ENCODE measurements at regions not wholly inside any gene's neighbourhood (a gene's known extent, or its start where the extent isn't known, plus 50 kb on each side); places are given as distances from the start of the nearest gene placed in this dataset.

GRCh38 chr9:89755821-89756220, 151.0 kb downstream of the GADD45G start:
- intact Hi-C loops (cut with DNase I) = no loop called here

GRCh38 chr9:89756891-89757537, 152.2 kb downstream of the GADD45G start:
- DNase-seq (ENCODE audit: low spot score) = peak; percentile 58
- intact Hi-C loops (cut with DNase I) = no loop called here

More at GRCh38 chr9:89755821-89756220, 151.0 kb downstream of the GADD45G start:
- peak; percentile 75 for DNase-seq (ENCODE audit: low spot score)

- intact Hi-C loops (cut with DNase I) = no loop called here
- DNase-seq (ENCODE audit: low spot score) = peak; percentile 25
Measured at GRCh38 chr9:89757776-89758528, 153.1 kb downstream of the GADD45G start.

DNA sequence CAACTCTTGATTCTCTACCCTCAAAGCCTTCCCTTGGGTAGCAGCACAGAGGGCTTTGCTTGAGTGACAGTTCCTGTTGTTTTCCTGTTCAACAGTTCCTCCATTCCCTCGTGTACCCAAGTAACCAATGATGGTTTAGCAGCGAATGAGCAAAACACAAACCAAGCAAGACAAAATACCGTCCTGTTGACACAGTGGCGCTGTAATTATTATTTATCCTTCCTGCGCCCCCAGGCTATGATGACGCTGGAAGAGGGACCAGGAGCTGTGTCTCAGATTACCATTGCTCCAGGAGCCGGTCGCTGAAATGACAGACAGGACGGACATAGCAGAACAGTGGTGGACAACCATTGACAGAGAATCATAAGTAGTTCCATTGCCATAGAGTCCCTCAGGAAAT, 154.8 kb downstream of the GADD45G start:
- DNase-seq (ENCODE audit: low spot score) = peak; percentile 28
- intact Hi-C loops (cut with DNase I) = no loop called here

- peak; percentile 48 for DNase-seq (ENCODE audit: low spot score)
- intact Hi-C loops (cut with DNase I) = no loop called here
Measured at GRCh38 chr9:89760123-89760522, 155.3 kb downstream of the GADD45G start.

DNA sequence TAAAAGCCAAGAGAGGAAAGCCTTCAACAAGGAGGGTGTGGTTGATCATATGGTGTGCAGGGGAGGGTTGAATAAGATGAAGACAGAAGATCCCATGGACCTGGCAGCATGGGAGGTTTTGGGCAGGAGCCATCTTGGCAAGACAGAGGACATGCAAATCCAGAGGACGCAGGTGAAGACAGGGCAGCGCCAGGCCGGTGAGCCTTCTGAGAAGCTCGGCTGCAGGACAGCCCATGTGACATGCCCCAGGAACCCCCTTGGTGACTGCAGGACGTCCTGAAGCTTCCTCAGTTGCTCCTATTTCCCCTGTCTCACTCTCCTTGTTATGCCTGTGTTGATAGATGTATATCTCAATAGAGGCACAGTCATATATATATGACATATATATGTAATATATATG, 159.4 kb downstream of the GADD45G start:
- peak; percentile 11 for DNase-seq (ENCODE audit: low spot score)
- intact Hi-C loops (cut with DNase I) = no loop called here

DNA sequence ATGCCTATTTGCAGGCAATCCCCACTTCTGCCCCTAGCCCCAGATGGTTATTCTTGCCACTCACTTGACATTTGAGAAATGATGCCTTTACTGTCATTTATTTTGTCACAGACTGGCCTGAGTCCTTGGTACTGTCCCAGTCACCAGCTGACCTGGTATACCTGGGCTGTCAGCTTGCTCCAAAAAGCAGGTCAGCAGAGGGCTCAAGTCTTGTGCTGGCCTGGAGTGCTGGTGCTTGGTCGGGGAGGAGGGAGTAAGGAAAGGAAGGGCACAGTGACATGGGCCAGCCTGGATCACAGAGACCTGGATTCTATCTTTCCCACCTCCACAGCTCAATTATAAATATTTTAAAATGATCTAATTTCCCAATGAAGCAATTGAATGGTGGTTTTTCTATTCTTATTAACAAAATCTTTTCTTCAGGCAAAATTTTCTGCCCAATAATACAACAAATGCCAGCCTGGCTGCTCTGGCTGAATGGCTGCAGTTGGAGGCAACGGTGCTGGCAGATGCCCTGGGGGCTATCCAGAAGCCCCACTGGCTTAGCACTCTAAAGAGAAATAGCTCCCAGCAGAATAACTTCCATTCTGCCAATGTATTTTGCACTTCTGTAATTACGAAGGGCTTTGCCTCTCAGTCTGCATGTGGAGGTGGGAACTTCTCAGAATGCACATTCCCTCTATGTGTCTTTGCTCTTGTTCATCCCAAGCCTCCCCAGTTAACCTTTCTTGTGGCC, 160.6 kb downstream of the GADD45G start:
- DNase-seq (ENCODE audit: low spot score) = peak; percentile 34
- intact Hi-C loops (cut with DNase I) = no loop called here

GRCh38 chr9:89766991-89767390, 162.2 kb downstream of the GADD45G start:
- intact Hi-C loops (cut with DNase I) = no loop called here
- DNase-seq (ENCODE audit: low spot score) = no peak

- intact Hi-C loops (cut with DNase I) = no loop called here
- DNase-seq (ENCODE audit: low spot score) = no peak
Measured at GRCh38 chr9:89768051-89768450, 163.2 kb downstream of the GADD45G start.

GRCh38 chr9:89768650-89769071, 163.8 kb downstream of the GADD45G start:
- peak; percentile 58 for DNase-seq (ENCODE audit: low spot score)
- intact Hi-C loops (cut with DNase I) = no loop called here

- intact Hi-C loops (cut with DNase I) = no loop called here
- peak; percentile 36 for DNase-seq (ENCODE audit: low spot score)
Measured at GRCh38 chr9:89770531-89771174, 165.8 kb downstream of the GADD45G start.

DNA sequence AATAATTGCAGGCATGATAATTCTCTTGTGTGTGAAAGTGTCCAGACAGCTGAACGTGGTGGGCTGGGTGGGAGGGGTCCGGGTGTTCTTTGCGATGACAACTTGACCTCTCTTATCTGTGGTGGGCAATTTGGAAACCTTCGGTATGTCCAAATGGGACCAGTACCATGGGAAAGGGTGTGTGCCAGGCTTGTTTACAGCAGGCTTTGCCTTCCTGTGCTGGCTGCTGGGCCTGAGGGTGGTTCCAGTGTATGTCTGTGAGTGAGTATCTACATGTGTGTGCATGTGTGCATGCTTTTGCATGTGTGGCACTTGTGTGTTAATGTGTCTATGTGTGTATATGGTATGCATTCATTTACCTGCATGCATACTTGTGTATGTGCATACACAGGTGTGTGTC, 166.4 kb downstream of the GADD45G start:
- peak; percentile 14 for DNase-seq (ENCODE audit: low spot score)
- intact Hi-C loops (cut with DNase I) = no loop called here

GRCh38 chr9:89773170-89773569, 168.4 kb downstream of the GADD45G start:
- intact Hi-C loops (cut with DNase I) = no loop called here
- DNase-seq (ENCODE audit: low spot score) = peak; percentile 31

- intact Hi-C loops (cut with DNase I) = loop anchor here in 1 of 2 donors (5.0 kb wide), 1 partner anchor 487 kb away; no protein-coding TSS in a partner anchor
Measured at GRCh38 chr9:89774858-89775370, 170.1 kb downstream of the GADD45G start.

DNA sequence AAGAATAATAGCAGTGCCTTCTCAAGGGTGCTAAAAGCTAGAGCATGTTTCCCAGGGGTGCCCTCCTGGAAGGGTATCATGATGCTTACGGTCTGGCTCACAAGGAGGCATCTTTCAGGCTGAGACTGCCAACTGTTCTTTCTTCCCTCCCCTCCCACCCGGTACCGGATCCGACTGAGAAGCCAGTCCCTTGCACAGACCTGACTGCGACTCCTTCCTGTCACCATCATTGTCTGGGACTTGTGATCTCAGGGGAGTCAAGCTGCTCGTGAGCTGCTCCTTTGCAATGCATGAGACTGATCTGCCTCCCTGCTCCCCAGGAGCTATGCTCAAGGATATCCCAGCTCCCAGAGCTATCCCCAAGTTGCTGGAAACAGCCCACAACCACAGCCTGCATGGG, 170.8 kb downstream of the GADD45G start:
- DNase-seq (ENCODE audit: low spot score) = peak; percentile 35

More at GRCh38 chr9:89774858-89775370, 170.1 kb downstream of the GADD45G start:
- DNase-seq (ENCODE audit: low spot score) = peak; percentile 46

GRCh38 chr9:89776795-89777525, 172.1 kb downstream of the GADD45G start:
- peak; percentile 58 for DNase-seq (ENCODE audit: low spot score)
- intact Hi-C loops (cut with DNase I) = loop anchor here in 1 of 2 donors (5.0 kb wide), 1 partner anchor 485 kb away; no protein-coding TSS in a partner anchor

More for the DNA sequence above, 170.8 kb downstream of the GADD45G start:
- intact Hi-C loops (cut with DNase I) = loop anchor here in 1 of 2 donors (5.0 kb wide), 1 partner anchor 487 kb away; no protein-coding TSS in a partner anchor

- DNase-seq (ENCODE audit: low spot score) = peak; percentile 57
- intact Hi-C loops (cut with DNase I) = loop anchor here in 1 of 2 donors (5.0 kb wide), 1 partner anchor 485 kb away; no protein-coding TSS in a partner anchor
Measured at GRCh38 chr9:89777544-89777943, 172.7 kb downstream of the GADD45G start.

All from posterior vena cava (tissue), 2 donors.